ENCODE measurements at regions not wholly inside any gene's neighbourhood (a gene's known extent, or its start where the extent isn't known, plus 50 kb on each side); places are given as distances from the start of the nearest gene placed in this dataset.

DNA sequence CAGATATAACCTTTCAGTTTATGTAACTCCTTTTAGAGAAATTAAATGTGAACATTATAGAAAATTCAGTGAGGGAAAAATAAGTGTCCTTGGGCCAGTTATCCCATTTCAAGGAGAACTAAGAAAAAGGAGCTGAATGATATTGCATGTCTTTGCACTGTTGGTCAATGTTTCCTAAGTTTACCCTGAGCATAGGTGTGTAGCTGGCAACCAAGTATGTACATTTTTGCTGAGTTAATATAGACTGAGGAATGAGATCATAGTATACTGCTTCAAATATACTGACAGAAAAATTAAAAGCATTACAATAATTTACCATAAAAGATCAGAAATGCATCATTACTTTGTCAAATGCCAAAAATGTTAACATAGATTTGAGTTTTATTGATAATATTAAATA lies 2128.7 kb upstream of the C9orf72 start:
- DNase-seq (ENCODE audit: low spot score): no peak

DNA sequence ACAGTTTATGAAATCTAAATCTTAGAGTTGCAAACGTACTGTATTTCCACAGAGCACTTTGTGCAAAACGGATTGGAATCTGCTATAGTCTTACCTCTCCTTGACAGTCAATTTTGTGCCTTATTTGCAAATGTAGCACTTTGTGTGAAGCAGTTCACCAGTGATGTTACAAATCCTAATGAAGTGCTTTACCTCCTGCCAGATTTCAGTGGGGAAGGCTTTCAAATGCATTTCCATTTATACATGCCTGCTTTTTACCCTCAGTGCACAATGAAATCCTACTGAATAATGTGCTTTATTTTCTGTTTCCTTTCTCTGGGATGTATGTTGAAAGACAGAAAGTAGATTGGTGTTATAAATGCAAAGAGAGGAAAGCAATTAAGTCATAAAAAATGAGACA lies 2141.6 kb upstream of the C9orf72 start:
- DNase-seq (ENCODE audit: low spot score): no peak

DNA sequence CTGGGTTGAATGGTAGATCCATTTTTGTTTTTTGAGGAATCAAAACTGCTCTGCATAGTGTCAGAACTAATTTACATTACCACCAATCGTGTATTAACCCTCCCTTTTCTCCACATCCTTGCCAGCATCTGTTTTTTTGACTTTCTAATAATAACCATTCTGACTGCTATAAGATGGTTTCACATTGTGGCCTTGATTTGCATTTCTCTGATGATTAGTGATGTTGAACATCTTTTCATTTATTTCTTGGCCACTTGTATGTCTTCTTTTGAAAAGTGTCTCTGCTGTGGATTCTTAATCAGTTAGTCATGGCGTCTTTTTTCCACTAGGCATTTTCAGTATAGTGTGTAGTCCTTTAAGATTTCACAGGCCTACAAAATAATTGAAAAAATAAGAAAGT lies 2144.3 kb upstream of the C9orf72 start:
- no peak for DNase-seq (ENCODE audit: low spot score)

DNA sequence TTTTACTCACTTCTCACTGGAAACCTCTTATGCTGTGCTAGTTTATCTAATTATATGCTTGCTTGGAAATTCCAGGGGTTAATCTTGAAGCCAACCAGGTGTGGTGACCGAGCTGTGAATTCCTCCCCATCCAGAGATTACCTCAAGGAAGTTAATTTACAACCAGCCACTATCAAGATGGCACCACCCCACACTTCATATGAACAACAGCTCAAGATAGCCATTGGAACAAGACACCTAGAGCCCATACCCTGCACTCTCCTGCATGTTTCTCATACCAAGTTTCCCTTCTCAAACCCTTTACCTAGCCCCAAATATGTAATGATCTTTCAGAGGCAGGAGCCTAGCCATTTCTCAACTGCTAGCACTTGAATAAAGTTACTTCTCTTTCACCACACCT lies 2156.9 kb upstream of the C9orf72 start:
- DNase-seq (ENCODE audit: low spot score): no peak

DNA sequence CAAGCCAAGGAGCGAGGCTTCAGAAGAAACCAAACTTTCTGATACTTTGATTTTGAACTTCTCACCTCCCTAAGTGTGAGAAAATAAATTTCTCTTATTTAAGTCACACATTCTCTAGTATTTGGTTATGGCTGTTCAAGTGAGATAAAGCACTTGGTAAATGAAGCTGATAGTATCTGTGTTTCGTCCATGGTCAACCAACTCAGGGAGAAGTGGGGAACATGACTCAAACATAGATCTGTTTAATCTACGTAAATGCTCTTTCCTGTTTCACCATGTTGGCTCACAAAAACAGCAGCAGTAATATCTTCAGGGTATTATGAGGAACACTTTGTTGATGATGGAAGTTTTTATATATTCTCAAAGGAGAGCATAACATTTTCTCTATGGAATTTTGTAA lies 2167.2 kb upstream of the C9orf72 start:
- no peak for DNase-seq (ENCODE audit: low spot score)

DNA sequence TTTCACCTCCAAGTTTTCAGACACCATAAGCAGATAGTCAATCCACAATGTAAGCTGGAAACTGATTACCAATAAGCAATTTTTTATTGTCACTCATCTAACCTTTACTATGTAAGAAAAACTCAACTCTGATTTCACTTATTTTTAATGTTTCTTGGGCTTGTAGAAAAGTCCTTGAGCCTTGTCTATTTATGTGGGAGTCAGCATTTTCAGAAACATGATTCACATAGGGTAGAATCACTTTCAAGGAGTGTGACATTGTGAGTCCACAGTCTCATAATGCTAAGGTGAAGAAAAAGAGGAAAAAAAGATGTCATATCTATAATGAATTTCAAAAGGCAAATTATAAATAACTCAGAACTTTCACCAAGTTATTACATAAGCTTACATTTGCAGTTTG lies 2167.9 kb upstream of the C9orf72 start:
- no peak for DNase-seq (ENCODE audit: low spot score)

DNA sequence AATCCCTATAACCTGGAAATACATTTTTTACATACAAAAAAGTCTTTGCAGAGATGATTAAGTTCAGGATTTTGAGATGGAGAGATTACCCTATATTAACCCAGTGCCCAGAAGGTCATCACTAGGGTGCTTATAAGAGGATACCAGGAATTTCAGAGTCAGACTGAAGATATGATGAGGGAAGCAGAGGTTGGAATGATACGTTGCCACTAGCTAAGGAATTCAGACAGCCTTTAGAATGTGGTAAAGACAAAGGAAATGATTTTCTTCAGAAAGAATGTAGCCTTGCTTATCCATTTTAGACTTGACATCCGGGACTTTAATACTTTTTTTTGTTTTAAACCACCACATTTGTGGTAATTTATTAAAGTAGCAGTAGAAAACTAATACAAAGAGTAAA lies 2176.8 kb upstream of the C9orf72 start:
- DNase-seq (ENCODE audit: low spot score): no peak

DNA sequence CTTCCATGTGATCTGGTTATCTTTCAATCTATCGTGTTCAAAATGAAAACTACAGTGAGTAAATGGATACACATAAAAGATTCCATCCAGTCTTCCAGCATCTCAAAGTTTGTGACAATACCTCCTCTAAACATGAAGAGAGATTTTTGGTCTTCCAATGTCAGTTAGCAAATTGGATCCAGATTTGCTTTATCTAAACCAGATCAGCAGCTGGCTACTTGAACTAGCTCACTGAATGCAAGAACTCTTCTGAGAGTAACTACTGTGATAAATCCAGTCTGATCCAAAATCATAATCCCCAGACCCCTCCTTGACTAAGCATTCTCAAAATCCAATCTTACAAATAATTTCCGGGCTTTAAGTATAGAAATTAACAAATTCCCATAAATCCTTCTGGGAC lies 2177.9 kb upstream of the C9orf72 start:
- no peak for DNase-seq (ENCODE audit: low spot score)

DNA sequence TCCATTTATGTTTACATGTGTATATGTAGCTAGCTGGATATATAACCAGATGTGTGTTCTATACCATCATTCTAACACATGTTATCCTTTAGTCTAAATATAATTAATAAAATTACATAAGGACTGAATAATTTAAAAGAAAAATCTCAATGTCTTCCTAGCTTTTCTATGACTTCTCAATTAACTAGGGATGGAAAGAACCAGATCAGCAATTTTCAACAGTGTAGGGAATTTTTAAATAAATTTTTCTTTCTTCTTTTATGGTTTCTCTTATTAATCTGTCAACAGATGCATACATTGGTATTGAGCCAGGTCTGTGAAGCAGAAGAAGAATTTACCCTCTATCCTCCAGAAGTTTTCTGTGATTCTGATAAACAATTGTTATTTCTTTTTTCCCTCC lies 2180.4 kb upstream of the C9orf72 start:
- DNase-seq (ENCODE audit: low spot score): no peak

DNA sequence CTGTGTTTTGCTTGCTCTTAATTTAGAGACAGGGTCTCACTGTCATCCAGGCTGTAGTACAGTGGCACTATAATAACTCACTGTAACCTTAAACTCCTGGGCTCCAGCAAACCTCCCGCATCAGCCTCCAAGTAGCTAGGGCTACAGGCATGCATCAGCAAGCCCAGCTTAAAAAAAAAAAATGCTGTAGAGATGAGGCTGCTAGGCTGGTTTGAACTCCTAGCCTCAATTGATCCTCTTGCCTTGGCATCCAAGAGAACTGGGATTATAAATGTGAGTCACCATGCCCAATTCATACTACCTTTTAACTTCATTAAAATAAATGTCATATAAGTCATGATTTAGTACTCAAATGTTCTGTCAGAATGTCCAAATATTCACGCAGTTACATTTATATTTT lies 2195.7 kb upstream of the C9orf72 start:
- no peak for DNase-seq (ENCODE audit: low spot score)

DNA sequence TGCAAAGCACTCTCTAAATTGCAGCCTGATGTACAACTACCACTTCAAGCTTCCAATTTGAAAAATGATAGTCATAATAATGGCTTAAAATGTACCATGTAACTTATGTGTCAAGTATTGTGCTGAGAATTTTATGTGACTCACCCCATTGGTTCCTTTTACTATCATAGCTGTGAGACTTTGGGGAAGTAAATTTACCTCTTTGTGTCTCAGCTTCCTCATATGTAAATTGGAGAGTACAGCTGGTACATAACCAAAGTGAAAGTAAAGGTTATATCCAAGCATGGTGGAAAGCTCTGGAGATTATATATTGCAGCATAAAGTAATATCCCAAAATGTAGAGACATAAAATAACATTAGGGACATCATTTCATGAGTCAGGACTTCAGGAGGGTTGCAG lies 2200.4 kb upstream of the C9orf72 start:
- no peak for DNase-seq (ENCODE audit: low spot score)

DNA sequence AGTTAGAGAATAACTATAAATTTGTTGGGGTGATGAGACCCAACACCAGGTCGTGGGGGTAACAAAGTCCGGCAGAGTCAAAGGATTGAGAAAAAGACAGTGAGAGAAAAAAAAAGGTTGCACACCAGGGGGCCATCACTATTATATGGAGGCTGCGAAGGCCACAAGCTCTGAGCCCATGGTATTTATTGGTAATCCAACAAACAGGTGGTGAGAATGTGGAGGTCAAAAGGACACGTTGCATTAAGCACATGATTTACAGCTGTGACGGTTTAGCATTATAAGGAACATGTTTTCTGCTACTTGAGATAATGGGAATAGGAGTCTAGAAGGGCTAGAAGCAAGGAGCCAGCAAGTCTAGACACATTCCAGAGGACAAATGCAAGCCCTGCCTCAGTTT lies 2202.2 kb upstream of the C9orf72 start:
- no peak for DNase-seq (ENCODE audit: low spot score)

DNA sequence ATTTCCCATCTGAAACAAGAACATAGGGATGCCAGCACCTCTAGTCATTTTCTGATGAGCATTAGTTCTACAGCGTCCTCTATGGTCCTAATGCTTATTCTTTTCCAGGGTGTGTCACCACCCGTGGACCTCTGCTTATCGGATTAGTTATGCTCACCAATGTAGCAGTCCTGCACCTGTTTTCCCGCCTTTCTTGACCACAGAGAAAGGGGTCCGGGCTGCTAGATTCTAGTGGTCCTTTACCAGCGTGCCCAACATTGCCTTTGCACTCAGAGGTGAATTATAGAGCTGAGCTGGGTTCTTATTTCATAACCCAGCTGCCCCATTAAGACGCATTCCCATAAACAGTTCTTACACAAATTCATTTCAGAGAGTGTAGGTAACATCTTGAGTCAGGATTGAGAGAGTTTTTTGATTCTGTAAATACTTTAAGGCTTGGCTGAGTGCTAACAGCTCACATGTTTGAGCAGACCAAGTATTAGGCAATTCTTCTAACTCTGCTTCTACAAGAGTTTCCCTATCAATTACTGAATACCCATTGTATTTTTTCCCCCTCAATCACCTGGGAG lies 2205.1 kb upstream of the C9orf72 start:
- no peak for DNase-seq (ENCODE audit: low spot score)

DNA sequence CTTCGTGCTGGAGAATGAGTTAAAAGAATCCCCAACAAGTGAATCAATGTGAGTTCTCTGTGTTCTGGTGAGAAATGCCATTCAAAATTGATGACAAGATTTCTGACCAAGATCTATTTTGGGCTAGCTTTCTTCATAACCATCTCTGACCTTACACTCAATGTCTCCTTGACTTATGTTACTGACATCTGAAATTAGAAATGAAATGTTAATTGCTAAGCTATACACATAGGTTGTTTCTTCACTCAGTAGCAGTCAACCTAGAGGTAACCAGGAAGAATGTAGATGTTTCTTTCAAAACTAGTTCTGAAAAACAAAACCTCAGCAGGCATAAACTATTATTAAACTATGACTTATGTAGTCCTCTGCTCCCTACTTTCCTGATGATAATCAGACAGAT lies 2220.7 kb upstream of the C9orf72 start:
- no peak for DNase-seq (ENCODE audit: low spot score)

DNA sequence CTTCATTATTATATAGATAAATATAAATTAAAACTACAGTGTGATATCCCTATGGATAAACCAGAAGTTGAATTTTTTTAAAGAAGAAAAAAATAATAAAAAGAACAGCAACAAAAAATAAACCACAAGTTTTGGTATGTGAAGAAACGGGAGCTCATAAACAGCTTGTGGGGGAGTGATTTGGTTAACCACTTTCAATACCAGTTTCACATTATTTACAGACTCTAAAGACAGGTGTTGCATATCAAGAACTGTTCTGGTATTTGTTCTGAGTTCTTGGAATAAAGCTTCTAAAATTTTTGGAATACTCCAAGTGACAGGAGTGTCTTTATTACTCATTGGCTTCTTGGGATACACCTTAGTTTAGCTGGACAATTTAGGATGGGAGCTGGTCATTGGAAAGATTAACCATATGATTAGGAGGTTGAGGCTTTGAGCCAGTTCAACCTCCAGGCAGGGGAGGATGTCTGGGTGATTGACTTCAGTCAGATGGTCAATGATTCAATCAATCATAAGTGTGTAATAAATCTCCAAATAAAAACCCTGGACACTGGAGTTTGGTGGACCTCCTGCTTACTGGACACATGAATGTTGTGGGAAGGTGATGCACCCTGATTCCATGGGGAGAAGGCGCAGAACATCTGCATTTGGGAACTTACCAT lies 2223.1 kb upstream of the C9orf72 start:
- no peak for DNase-seq (ENCODE audit: low spot score)

DNA sequence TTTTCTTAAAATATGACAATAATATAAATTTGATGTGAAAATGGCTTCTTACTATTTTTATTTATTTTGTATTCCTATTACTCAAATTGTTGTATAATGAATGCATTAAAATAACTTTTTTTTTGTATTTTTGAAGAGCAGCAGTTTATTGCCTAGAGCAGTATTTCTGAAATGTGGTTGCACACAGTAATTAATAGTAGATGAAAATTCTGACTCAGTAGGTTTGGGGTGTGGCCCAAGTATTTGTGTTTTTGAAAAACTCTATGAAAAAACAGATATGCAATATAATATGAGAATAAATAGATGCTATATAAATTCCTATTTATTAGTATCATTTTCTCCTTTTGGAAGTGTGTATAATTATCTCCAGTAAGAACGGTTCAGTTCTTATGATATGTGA lies 2225.3 kb upstream of the C9orf72 start:
- no peak for DNase-seq (ENCODE audit: low spot score)

DNA sequence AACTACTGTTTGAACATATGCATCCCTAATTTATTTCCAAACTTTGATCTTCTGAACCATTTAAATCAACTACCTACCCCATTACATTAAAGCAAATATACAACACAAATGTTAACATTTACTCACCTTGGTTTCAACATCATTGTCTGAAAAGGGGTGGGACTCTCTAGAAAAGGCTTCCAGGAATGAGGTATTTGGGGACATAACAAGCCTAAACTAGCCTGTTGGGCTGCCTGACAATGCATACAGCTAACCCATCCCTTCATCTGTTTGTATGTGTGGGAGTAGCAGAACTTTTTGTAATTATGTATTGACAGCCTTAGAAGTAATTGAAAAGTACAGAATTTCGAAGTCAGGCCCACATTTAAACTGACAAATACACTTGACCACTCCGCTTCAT lies 2225.9 kb upstream of the C9orf72 start:
- DNase-seq (ENCODE audit: low spot score): no peak

DNA sequence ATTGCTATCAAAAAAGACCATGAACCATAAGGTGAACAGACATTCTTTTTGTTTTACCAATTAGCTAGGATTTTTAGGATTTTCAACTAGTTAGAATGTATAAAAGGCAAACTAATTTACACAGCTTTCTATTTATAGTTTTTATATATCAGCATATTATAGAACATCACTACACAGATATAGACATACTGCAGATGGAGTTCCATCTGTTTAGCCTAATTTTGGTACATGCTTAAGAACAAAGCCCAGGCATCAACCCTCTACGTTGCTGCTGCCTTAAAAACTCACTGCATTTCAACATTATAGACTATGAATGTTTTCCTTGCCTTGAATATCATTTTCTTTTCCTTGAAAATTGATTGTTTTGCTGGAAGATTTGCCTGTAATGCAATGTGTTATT lies 2227.5 kb upstream of the C9orf72 start:
- no peak for DNase-seq (ENCODE audit: low spot score)

DNA sequence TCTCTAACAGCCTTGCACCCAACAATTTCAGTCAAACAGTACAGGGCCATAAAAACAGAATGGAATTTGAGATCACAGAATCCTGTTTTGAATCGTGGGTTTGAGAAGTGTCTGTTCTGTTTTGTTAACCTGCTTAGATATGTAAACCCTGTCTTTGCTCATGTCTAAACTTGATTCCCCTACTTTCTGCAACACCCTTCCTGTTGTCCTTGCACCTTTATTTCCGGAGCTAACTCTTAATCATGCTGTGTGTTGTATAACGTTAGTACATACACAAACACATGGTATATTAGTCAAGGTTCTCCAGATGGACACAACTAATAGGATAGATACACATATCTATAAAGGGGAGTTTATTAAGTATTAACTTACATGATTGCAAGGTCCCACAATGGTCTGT lies 2229.2 kb upstream of the C9orf72 start:
- no peak for DNase-seq (ENCODE audit: low spot score)

DNA sequence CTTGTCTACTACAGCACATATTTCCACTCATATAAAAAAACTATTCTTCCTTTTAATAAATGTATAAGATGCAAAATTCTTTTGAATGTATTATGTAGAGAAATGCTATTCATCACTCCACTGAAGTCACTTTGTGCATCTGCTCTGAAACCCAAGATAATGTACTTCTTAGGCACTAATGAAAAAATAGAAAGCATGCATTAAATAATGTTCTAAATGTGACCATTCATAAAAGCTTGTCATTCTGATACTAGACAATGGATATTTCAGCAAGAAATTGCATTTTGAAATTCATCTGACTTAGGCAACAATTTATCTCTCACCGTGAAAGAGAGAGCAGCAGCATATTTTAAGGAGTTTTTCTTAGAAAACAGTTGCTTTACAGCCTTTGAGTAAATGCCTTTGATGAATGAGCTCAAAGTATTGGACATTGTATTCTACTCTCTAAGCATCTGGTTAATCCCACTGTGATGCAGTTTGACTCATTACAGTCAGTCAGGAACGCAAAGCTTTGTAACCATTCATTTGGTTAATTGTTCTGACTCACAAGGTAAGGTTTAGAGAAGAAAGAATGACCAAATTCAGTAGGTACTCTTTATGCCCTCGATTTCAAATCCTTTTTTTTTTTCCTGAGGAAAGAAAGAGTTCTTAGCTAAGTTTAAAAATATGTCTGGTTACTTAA lies 2233.8 kb upstream of the C9orf72 start:
- no peak for DNase-seq (ENCODE audit: low spot score)

DNA sequence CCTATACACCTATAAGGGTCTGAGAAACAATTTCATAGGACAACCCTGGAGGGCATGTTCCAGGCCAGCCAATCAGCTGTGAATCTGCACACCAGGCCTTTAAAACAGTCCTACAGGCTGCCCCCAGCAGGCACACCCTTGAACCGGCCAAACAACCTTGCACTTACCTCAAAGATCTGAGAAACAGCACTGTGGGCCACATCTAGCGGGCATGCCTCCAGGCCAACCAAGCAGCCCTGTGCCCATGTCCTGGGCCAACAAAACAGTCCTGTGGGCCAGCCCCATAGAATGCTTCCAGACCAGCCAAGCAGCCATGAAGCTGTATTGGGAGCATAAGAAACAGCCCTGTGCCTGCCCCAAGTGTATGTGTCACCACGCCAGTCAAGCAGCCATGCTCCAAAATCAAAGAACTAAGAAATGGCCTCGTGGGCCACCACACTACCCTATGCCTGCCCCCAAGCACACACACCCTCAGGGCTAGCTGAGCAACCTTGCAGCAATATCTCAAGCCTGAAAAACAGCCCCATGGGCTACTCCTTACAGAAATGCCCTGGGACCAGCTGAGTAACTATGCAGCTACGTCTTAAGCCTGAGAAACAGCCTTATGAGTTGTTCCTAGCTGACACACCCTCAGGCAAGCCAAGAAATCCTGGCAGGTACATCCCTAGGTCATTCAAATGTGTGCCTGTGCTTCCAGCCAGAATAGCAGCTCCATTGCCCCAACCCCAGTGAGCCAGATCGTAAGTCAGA lies 2243.8 kb upstream of the C9orf72 start:
- no peak for DNase-seq (ENCODE audit: low spot score)

DNA sequence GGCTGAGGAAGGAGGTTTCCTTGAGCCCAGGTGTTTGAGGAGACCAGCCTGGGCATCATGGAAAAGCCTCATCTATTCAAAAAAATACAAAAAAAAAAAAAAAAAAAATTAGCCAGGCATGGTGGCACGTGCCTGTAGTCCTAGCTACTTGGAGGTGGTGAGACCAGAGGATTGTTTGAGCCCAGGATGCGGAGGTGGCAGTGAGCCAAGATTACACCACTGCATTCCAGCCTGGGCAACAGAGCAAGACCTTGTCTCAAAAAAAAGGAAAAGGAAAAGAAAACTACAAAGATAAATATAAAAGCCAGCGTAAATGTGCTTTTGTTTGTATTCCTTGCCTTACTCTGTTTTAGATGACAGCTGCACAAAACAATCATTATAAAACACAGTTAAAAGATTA lies 2249.2 kb upstream of the C9orf72 start:
- no peak for DNase-seq (ENCODE audit: low spot score)

DNA sequence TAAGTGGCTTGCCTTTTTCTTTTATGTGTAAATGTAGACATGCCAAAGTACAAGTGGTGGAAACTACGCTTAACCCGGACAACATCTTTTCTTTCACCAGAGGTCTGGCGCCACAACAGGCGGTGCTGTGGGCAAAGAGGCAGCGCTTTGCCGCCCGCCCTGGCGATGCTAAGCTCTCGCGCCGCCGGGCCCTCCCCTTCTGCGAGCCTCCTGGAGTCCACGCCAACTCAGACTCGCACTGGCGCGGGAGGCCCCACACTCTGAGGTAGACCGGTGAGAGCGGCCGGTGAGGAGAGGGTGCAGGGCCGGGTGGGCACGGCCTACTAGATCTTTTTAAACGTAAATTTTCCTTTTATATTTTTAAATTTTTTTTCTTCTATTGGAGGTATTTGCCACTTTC lies 2253.1 kb upstream of the C9orf72 start:
- no peak for DNase-seq (ENCODE audit: low spot score)
